Kidney (tissue), 13 donors: ENCODE measurements at regions not wholly inside any gene's neighbourhood (a gene's known extent, or its start where the extent isn't known, plus 50 kb on each side); places are given as distances from the start of the nearest gene placed in this dataset.

Experiments
- DNase-seq, 5 donors: peaks; one replicate each; pipeline ENCODE4 v3.0.0-alpha.2; 2013 to 2020
- FAIRE-seq: peaks from 2 replicates; lab custom pipeline; 2012; peaks lifted over from hg19 to GRCh38; lab: Jason Lieb, UNC
- H3K27ac ChIP-seq, 2 donors: one replicate each; pipeline ENCODE4 v1.7.0; 2013; ENCODE audit warnings: low read depth in 2 of 2, low read length in 2 of 2, inconsistent platforms in 1 of 2
- H3K27me3 ChIP-seq: one replicate; pipeline ENCODE4 v1.7.1; 2013; ENCODE audit warnings: low read length, inconsistent platforms; ENCODE audit not compliant: control insufficient read depth, insufficient read depth
- H3K36me3 ChIP-seq, 3 donors: one replicate each; pipeline versions ENCODE4 v1.7.0 to v1.7.1; 2013; ENCODE audit warnings: low read length in 3 of 3, control low read depth in 1 of 3, inconsistent platforms in 1 of 3; ENCODE audit not compliant: insufficient read depth in 3 of 3, control insufficient read depth in 2 of 3
- H3K4me1 ChIP-seq, 3 donors: one replicate each; pipeline versions ENCODE4 v1.7.0 to v1.7.1; 2013; ENCODE audit warnings: low read length in 3 of 3, inconsistent platforms in 1 of 3, low read depth in 1 of 3; ENCODE audit not compliant: control insufficient read depth in 2 of 3, insufficient read depth in 2 of 3
- H3K4me3 ChIP-seq, 3 donors: one replicate each; pipeline versions ENCODE4 v1.7.0 to v1.8.1; 2013; ENCODE audit warnings: low read length in 3 of 3, control low read depth in 1 of 3, inconsistent platforms in 1 of 3
- H3K9ac ChIP-seq, 3 donors: one replicate each; pipeline versions ENCODE4 v1.7.0 to v1.7.1; 2013; ENCODE audit warnings: low read length in 3 of 3, control low read depth in 1 of 3, inconsistent platforms in 1 of 3
- H3K9me3 ChIP-seq, 3 donors: one replicate each; pipeline versions ENCODE4 v1.7.0 to v1.7.1; 2013; ENCODE audit warnings: low read length in 3 of 3, control low read depth in 1 of 3, inconsistent platforms in 1 of 3; ENCODE audit not compliant: control insufficient read depth in 2 of 3, insufficient read depth in 1 of 3
- intact Hi-C: fragments of 100-400 bp; cut with DNase I; formaldehyde crosslinking; loops from one replicate; pipeline ENCODE4 v1.11.1; 2022
- TF ChIP-seq, protein P1 (sequence below): IDR thresholded peaks from 3 replicates; pipeline ENCODE4 v1.5.1; 2012; ENCODE audit warnings: mild to moderate bottlenecking, moderate library complexity, borderline replicate concordance; ENCODE audit not compliant: insufficient read depth; ENCODE audit errors: extremely low read depth
- donor health status: control.
- donor health status: control.
- donor health status: control.
- donor health status: control.
- donor health status: control.
- donor health status: DM: yes; HTN: yes; CAD: no.
- donor health status: Normal renal cell carcinoma (clear cell type).

DNA sequence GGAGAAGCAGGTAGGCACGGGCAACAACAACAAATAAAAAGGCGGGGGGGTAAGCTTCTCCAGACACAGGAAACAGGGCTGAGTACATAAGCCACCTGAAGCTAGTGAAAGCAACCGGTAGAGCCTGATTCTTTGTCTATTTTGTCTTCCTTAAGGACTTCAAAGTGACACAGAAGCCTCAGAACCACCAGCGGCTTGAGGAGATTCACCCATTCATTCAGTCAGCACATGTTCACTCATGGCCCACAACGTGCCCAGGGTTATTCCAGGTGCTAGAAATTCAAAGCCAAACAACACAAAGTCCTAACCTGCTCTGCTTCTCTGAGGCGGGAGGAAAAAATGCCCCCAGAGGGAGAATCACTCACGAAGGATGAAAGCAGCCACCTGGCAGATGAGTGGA is 69.3 kb upstream of the C7orf33 start:
- no peak for FAIRE-seq
- Histone ChIP-seq H3K4me3 (no peak overlapping the region), H3K27ac (no peak overlapping the region), H3K27me3 (no peaks in the 10 kb centered on the region), H3K9ac (no peak overlapping the region), H3K9me3 (no peaks in the 10 kb centered on the region), H3K36me3 (no peaks in the 10 kb centered on the region), H3K4me1 (no peaks in the 10 kb centered on the region)
- intact Hi-C loops, result no loop called here
- TF ChIP-seq, protein P1, sequence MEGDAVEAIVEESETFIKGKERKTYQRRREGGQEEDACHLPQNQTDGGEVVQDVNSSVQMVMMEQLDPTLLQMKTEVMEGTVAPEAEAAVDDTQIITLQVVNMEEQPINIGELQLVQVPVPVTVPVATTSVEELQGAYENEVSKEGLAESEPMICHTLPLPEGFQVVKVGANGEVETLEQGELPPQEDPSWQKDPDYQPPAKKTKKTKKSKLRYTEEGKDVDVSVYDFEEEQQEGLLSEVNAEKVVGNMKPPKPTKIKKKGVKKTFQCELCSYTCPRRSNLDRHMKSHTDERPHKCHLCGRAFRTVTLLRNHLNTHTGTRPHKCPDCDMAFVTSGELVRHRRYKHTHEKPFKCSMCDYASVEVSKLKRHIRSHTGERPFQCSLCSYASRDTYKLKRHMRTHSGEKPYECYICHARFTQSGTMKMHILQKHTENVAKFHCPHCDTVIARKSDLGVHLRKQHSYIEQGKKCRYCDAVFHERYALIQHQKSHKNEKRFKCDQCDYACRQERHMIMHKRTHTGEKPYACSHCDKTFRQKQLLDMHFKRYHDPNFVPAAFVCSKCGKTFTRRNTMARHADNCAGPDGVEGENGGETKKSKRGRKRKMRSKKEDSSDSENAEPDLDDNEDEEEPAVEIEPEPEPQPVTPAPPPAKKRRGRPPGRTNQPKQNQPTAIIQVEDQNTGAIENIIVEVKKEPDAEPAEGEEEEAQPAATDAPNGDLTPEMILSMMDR, result no peak
- DNase-seq, result no peak

DNA sequence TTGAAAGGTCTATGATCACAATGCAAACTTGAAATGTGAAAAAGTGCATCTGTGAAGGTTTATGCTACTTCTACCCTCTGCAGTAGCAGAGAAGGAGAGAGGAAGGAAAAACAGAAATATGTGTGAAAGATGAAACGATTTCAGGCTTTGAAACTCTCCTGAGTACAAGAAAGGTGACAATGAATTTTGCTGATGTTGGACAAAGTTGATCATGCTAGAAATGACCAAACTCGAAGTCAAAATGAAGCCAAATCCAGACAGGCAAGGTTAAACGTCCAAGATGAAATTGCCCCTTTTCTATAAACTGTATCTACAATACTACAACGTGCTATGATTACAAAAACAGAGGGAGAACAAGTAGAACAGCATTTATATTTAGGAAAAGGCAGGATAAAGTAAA is 67.0 kb upstream of the C7orf33 start:
- Histone ChIP-seq H3K36me3 (no peaks in the 10 kb centered on the region), H3K9me3 (no peaks in the 10 kb centered on the region), H3K27me3 (no peaks in the 10 kb centered on the region), H3K9ac (no peak overlapping the region), H3K4me1 (no peaks in the 10 kb centered on the region), H3K27ac (no peak overlapping the region), H3K4me3 (no peak overlapping the region)
- TF ChIP-seq, protein P1, result no peak
- intact Hi-C loops, result no loop called here
- DNase-seq (no peak), FAIRE-seq (no peak)

DNA sequence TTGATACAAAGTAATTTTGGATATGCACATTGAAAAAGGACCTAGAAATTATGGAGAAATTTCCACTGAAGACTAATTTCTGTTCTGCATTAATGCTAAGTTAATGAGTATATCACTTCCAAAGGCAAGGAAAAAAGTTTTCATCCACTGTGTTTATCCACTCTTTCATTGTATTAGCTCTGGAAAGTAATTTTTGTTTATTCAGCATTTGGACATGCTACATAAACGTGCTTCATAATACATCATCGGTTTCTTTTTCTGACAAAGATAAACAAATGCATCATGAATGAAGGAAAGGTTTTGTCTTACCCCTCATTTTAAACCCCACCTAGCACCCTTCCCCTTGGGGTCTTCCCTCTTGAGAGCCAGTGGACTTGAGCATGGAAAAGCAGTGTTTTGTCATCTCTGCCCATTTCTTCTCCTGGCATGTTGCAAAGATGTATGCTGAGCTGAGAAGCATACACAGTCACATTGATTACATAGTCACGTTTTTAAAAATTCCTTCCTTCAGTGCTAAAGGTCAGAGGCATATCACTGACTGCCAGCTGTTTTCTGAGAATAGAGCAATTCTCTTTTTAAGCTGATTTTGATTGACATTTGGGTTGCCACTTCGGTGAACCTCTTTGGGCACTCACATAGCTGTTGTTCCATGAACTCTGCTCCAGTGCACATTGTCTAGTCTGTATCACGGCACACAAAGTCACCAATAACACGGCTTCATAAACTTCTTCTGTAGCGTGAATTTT is 65.9 kb upstream of the C7orf33 start:
- Histone ChIP-seq H3K9ac (no peak overlapping the region), H3K27ac (no peak overlapping the region), H3K27me3 (no peaks in the 10 kb centered on the region), H3K4me1 (no peaks in the 10 kb centered on the region), H3K4me3 (no peak overlapping the region), H3K9me3 (no peaks in the 10 kb centered on the region), H3K36me3 (no peaks in the 10 kb centered on the region)
- intact Hi-C loops, result no loop called here
- no peak for DNase-seq
- FAIRE-seq, result no peak
- TF ChIP-seq, protein P1, result no peak

DNA sequence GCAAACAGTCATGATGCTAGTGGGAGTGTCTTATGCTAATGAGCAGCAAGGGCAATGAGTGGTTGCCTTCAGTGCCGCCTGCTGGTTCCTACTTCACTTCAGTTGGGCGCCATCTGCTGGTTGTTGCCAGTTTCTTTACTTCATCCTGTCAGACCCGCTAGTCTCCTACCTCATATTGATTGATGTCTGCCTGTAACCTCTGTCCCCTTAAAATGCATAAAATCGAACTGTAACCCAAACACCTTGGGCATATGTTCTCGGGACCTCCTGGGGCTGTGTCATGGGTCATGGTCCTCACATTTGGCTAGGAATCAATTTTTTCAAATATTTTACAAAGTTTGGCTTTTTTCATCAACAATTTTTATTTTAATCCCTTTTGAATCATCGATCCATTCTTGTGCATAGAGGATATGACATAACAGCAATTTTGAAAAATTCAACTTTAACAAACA is 62.8 kb upstream of the C7orf33 start:
- H3K9me3 ChIP-seq, result no peaks in the 10 kb centered on the region
- H3K36me3 ChIP-seq, result no peaks in the 10 kb centered on the region
- no peak for FAIRE-seq
- intact Hi-C loops, result no loop called here
- H3K27ac ChIP-seq, result no peak overlapping the region
- DNase-seq, result peak; percentile 66 to 86 (median 77)
- TF ChIP-seq, protein P1, result peak; percentile 52
- H3K27me3 ChIP-seq, result no peaks in the 10 kb centered on the region
- H3K4me1 ChIP-seq, result no peaks in the 10 kb centered on the region
- no peak overlapping the region for H3K9ac ChIP-seq
- no peak overlapping the region for H3K4me3 ChIP-seq
